Glutamatergic neuron (in vitro differentiated cells): ENCODE measurements at regions not wholly inside any gene's neighbourhood (a gene's known extent, or its start where the extent isn't known, plus 50 kb on each side); places are given as distances from the start of the nearest gene placed in this dataset.

Source experiments
- DNase-seq: peaks from one replicate; pipeline ENCODE4 v3.0.0; 2022
- H3K27ac Mint-ChIP-seq: one replicate; pipeline ENCODE4 v1.8.0; 2020; ENCODE audit warnings: mild to moderate bottlenecking, mixed read lengths, inconsistent platforms; ENCODE audit not compliant: unreplicated experiment
- H3K27me3 Mint-ChIP-seq: one replicate; pipeline ENCODE4 v1.8.0; 2020; ENCODE audit warnings: mild to moderate bottlenecking, moderate library complexity, mixed read lengths, inconsistent platforms; ENCODE audit not compliant: unreplicated experiment
- H3K36me3 Mint-ChIP-seq: one replicate; pipeline ENCODE4 v1.8.0; 2020; ENCODE audit warnings: mild to moderate bottlenecking, mixed read lengths, inconsistent platforms; ENCODE audit not compliant: unreplicated experiment
- H3K4me1 Mint-ChIP-seq: one replicate; pipeline ENCODE4 v1.8.0; 2020; ENCODE audit warnings: mild to moderate bottlenecking, low read depth, mixed read lengths, inconsistent platforms; ENCODE audit not compliant: unreplicated experiment
- H3K4me3 Mint-ChIP-seq: one replicate; pipeline ENCODE4 v1.8.0; 2020; ENCODE audit warnings: mild to moderate bottlenecking, mixed read lengths, inconsistent platforms; ENCODE audit not compliant: unreplicated experiment
- H3K9me3 Mint-ChIP-seq: one replicate; pipeline ENCODE4 v1.8.0; 2020; ENCODE audit warnings: mild to moderate bottlenecking, moderate library complexity, mixed read lengths, inconsistent platforms; ENCODE audit not compliant: unreplicated experiment
- CTCF ChIP-seq: fragments of 200-600 bp; sonication (generic); IDR thresholded peaks from one replicate; pipeline ENCODE4 v1.5.0; 2021; ENCODE audit not compliant: partially characterized antibody, unreplicated experiment

- no peak for TF ChIP-seq CTCF
- Mint-ChIP-seq H3K36me3 (peaks cover 16% of the 10 kb centered on the region), H3K4me1 (no peaks in the 10 kb centered on the region), H3K27ac (no peak overlapping the region), H3K9me3 (peaks cover 3% of the 10 kb centered on the region), H3K4me3 (no peak overlapping the region), H3K27me3 (peaks cover 3% of the 10 kb centered on the region)
- no peak for DNase-seq
Observed at GRCh38 chr15:100712226-100712625, 109.8 kb downstream of the ASB7 start.

GRCh38 chr15:100713163-100713867 is 110.9 kb downstream of the ASB7 start:
- H3K27me3 Mint-ChIP-seq = peaks cover 5% of the 10 kb centered on the region
- no peak for TF ChIP-seq CTCF
- H3K27ac Mint-ChIP-seq = no peak overlapping the region
- peaks cover 8% of the 10 kb centered on the region for H3K9me3 Mint-ChIP-seq
- DNase-seq = no peak
- no peaks in the 10 kb centered on the region for H3K4me1 Mint-ChIP-seq
- H3K36me3 Mint-ChIP-seq = peaks cover 16% of the 10 kb centered on the region
- H3K4me3 Mint-ChIP-seq = no peak overlapping the region

- no peak overlapping the region for H3K27ac Mint-ChIP-seq
- no peak for TF ChIP-seq CTCF
- no peaks in the 10 kb centered on the region for H3K4me1 Mint-ChIP-seq
- no peak for DNase-seq
- peaks cover 16% of the 10 kb centered on the region for H3K36me3 Mint-ChIP-seq
- peaks cover 9% of the 10 kb centered on the region for H3K27me3 Mint-ChIP-seq
- H3K4me3 Mint-ChIP-seq = no peak overlapping the region
- peaks cover 5% of the 10 kb centered on the region for H3K9me3 Mint-ChIP-seq
Observed at GRCh38 chr15:100714034-100714748, 111.8 kb downstream of the ASB7 start.

- no peak overlapping the region for H3K4me3 Mint-ChIP-seq
- H3K27me3 Mint-ChIP-seq = peaks cover 9% of the 10 kb centered on the region
- no peak overlapping the region for H3K27ac Mint-ChIP-seq
- peaks cover 15% of the 10 kb centered on the region for H3K36me3 Mint-ChIP-seq
- TF ChIP-seq CTCF = no peak
- no peak for DNase-seq
- peaks cover 5% of the 10 kb centered on the region for H3K9me3 Mint-ChIP-seq
- H3K4me1 Mint-ChIP-seq = no peaks in the 10 kb centered on the region
Observed at GRCh38 chr15:100714749-100715342, 112.5 kb downstream of the ASB7 start.
